Ureter (tissue), 1 donor: ENCODE measurements at regions not wholly inside any gene's neighbourhood (a gene's known extent, or its start where the extent isn't known, plus 50 kb on each side); places are given as distances from the start of the nearest gene placed in this dataset.
"Not testable (repeated sequence)": the region's sequence is repeated elsewhere in the genome, so short reads cannot be mapped to it uniquely, and the experiment has no call there.

Experiments used
- DNase-seq: peaks from one replicate; pipeline ENCODE4 v3.0.0-alpha.2; 2020; ENCODE audit warnings: low spot score
- donor health status: DM: yes; HTN: yes; CAD: no.

GRCh38 chr3:112765531-112765930, 81.1 kb downstream of the CD200R1L start:
- no peak for DNase-seq

DNA sequence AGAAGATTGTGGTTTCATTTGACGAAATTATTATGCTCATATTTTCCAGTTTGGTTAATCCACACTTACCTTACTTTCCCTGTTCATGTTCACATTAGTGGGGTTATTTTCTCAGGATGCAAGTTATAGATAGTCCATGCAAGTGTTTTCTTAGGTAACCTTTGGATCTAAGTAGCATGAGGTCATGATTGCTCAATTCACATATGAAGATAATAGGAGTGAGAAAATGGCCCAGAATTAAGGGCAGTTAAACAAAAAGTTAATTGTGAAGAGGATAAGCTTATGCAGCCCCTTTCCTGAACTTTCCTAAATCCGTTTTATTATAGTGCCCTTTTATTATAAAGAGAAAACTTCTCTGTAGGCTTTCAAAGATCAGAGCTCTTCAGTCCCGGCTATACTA, 83.4 kb downstream of the CD200R1L start:
- no peak for DNase-seq

DNA sequence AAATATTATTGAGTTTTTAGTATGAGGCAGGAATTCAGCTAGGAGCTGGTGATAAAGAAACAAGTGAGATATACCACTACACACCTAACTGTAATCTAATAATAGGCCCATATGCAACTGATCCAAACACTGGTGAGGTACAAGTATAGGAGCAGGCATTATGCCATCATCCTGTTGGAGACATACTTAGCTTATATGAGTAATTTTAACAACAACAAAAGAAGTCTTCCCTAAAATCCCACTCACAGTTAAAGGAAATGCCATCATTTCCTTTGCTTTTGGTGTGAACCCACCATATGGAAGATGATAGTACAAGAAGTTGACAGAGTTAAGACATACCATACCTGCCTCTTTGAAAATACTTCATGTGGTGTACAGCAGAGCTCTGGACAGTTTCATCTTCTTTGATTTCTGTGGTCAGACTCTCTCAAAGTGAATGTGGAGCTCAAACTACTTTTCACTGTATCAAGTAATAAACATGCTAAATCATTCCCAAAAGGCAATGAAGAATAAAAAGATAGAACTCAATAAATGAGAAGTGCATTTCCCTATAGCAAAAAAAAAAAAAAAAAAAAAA, 85.5 kb downstream of the CD200R1L start:
- DNase-seq = no peak

- DNase-seq = no peak
Observed at GRCh38 chr3:112759681-112760080, 87.0 kb downstream of the CD200R1L start.

DNA sequence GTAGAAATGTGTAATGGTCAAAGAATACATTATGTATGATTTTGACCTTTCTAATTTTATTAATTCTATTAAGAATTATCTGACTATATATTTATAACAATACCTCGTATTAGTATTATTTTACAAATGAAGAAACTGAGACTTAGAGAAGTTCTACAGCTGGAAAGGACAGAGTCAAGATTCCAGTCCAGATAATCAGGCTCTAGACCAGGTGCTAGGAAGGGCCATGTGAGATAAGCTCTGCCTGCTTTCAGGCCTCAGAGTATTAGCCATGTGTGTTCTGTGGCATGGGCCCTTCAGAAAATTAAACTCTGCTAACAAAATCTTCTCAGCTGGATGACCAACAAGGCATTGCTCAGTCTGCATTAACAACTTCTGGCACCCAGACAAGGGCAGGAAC, 87.5 kb downstream of the CD200R1L start:
- no peak for DNase-seq

GRCh38 chr3:112757197-112757596, 89.5 kb downstream of the CD200R1L start:
- DNase-seq = no peak

DNA sequence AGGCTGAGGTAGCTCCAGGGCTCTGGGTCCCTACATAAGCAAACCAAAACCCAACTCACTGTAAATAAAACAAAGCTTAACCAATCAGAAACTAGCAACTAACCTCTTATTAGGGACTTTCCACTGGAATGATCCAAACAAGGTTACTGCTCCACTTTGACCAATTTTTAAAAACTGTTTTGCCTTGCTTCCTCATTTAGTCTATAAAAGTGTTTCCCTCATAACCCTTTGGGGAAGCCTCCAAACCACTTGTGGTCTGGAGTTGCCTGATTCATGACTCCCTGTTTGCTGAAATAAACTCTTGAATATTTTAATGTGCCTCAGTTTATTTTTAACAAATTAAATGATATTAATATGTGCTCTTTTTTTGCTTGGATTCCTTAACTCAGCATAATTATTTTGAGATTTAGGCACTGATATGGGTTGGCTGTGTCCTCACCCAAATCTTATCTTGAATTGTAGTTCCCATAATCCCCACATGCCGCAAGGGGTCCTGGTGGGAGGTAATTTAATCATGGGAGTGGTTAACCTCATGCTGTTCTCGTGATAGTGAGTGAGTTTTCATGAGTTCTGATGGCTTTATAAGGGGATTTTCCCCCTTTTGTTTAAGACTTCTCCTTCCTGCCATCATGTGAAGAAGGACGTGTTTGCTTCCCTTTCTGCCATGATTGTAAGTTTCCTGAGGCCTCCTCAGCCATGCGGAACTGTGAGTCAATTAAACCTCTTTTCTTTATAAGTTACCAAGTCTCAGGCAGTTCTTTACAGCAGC, 90.6 kb downstream of the CD200R1L start:
- no peak for DNase-seq

DNA sequence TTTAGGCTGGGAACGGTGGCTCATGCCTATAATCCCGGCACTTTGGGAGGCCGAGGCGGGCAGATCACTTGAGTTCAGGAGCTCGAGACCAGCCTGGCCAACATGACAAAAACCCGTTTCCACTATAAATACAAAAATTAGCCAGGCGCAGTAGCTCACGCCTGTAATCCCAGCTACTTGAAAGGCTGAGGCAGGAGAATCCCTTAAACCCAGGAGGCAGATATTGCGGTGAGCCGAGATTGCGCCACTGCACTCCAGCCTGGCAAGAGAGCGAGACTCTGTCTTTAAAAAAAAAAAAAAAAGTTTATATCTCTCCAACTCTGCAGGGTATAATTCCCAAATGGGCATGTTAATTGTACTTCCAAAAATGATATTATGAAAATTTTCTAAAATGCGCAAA, 91.6 kb downstream of the CD200R1L start:
- DNase-seq = not testable (repeated sequence)

DNA sequence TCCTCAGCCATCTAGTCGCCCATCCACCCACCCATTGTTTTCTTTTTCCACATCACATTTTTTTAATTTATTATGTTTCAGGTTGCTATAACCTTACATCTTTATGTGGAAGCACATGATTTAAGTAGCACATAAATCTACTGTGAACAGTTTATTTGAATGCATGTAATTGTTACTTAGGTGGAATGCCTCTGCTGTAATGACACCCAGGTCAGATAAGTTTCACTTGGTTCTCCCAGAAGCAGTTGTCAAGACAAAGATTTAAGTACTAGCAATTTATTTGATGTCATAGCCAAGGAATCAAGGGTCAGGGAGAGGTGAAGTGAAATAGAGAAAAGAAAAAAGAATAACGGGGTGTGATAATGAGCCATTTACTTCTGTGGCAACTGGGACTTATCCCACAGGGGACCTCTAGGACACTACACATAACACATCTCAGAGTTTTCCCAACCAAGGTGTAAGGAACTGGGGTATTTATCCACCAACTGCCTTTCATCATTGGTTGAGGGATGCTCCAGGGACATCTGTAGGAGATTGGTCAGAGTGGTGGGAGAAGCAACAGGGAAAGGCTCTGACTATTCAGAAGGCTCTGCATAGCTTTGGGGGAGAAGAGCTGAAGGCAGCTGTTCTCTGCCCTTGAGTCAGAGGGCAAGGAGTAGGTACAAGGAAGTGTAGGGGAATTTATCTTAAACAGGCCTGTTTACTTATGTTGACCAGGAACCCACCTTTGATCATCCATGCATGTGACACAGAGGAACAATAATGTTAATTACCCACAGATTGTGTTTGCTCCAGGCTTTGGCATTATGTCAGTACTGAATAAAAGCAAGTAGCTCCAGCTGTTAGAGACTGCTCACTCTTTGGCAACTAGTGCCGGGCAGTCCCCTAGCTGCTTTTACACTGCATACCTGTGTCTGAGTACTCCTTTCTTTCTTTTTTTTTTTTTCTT, 94.8 kb downstream of the CD200R1L start:
- DNase-seq = no peak

GRCh38 chr3:112751061-112751460, 95.6 kb downstream of the CD200R1L start:
- DNase-seq = no peak

- no peak for DNase-seq
Observed at GRCh38 chr3:112747624-112748023, 99.0 kb downstream of the CD200R1L start.

- no peak for DNase-seq
Observed at GRCh38 chr3:112746675-112747280, 99.9 kb downstream of the CD200R1L start.

- no peak for DNase-seq
Observed at GRCh38 chr3:112745567-112746248, 101.0 kb downstream of the CD200R1L start.

- DNase-seq = no peak
Observed at GRCh38 chr3:112744825-112745566, 101.7 kb downstream of the CD200R1L start.

- no peak for DNase-seq
Observed at GRCh38 chr3:112744106-112744505, 102.6 kb downstream of the CD200R1L start.

DNA sequence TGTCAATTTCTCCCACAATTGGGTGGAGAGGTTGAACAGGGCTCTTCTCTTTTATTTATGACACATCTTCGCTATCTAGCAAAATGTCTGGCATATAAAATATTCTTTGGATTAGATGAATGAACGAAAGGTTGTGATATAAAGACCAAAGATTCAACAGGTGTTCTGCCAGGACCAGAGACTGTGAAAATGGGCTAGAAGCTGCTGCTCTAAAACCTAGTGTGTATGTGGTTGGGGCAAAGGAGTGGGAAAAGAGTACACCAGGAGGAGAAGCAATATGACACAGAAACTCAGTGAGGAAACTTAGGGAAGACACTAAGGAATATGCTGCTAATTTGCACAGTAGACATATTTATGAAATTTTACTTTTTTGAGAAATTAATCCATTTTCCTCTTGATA, 102.0 kb upstream of the CCDC80 start:
- DNase-seq = no peak

DNA sequence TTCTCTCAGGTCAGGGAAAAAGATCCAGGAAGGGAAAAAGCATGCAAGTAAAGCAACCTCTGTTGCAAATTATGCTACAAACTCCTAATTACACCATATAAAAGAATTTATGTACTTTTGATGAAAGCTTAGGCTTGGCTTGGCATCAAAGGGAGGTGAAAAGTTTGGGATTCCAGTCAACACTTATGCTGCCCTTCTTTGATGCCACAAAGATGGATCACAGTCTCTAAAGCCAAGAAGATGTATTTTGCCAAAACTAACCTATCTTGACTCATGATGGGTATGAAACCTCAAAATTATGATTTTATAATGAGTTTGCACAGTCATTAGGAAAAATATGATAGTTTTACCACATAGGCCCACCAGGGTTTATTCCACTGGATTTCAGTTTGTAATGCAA, 101.0 kb upstream of the CCDC80 start:
- DNase-seq = no peak

DNA sequence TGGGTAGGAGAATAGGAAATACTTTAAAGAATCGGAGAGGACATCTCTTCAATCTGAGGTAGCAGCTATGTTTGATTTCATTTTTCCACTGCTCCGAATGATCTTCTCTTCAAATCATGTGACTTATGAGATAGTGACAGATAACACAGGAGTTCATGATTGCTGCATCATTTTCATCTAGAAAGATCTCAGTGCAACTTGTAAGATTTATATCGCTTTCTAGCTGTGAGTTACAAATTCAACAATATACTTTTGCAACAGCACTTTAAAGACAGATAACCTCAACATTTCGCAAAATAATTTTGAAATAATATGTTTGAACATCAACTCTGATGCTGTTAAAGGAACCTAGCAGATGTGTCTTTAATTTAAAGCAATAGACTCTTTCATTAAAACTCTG, 99.9 kb upstream of the CCDC80 start:
- DNase-seq = no peak

DNA sequence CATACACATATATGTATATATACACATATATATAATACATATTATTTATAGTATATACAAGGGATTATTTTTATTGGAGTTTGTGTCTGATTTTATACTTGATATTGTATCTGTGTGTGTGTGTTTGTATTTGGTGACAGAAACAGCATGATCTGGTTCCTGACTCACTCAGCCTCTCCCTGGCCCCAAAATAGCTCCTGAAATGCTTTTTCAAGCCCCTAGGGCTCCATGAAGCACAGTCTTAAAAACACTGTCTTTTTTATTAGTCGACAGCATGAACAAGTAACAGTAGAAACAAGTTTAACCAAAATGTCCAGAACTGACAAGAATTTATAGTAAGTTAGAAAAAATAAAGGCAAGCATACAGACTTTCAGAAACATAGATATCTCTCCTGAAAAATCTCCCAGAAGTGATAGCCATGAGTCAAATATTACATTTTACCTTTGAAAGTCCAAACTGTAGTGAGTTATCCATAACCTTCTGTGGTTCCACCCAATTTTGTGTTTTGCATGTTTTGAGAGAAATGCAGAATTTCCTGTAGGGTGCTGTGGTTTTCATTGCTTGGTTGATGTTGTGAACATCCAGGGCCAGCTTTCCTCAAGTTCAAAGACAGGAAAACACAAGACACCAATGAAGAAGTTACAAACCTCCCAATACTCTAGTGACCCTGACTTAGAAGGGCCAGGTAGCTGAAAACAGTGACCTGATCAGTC, 98.5 kb upstream of the CCDC80 start:
- no peak for DNase-seq

GRCh38 chr3:112738366-112738765, 97.4 kb upstream of the CCDC80 start:
- DNase-seq = no peak
